ENCODE measurements at regions not wholly inside any gene's neighbourhood (a gene's known extent, or its start where the extent isn't known, plus 50 kb on each side); places are given as distances from the start of the nearest gene placed in this dataset.
"Not testable (repeated sequence)": the region's sequence is repeated elsewhere in the genome, so short reads cannot be mapped to it uniquely, and the experiment has no call there.

- DNase-seq = no peak
These were observed 1291.2 kb downstream of the XPNPEP1 start for GRCh38 chr10:108632144-108632543.

- DNase-seq = no peak
These were observed 1292.0 kb downstream of the XPNPEP1 start for GRCh38 chr10:108631332-108631731.

- no peak for DNase-seq
These were observed 1293.5 kb downstream of the XPNPEP1 start for GRCh38 chr10:108629834-108630233.

- DNase-seq = no peak
These were observed 1299.3 kb downstream of the XPNPEP1 start for GRCh38 chr10:108624052-108624451.

- no peak for DNase-seq
These were observed 1302.3 kb downstream of the XPNPEP1 start for GRCh38 chr10:108620821-108621534.

GRCh38 chr10:108616559-108617285 is 1306.6 kb downstream of the XPNPEP1 start:
- no peak for DNase-seq

GRCh38 chr10:108615576-108616320 is 1307.6 kb downstream of the XPNPEP1 start:
- DNase-seq = no peak

- DNase-seq = no peak
These were observed 1310.8 kb downstream of the XPNPEP1 start for GRCh38 chr10:108612485-108612884.

- DNase-seq = no peak
These were observed 1314.5 kb downstream of the XPNPEP1 start for GRCh38 chr10:108608860-108609259.

GRCh38 chr10:108601851-108602250 is 1321.5 kb downstream of the XPNPEP1 start:
- no peak for DNase-seq

- DNase-seq = not testable (repeated sequence)
These were observed 1322.8 kb downstream of the XPNPEP1 start for GRCh38 chr10:108600511-108600910.

- DNase-seq = not testable (repeated sequence)
These were observed 1324.0 kb downstream of the XPNPEP1 start for GRCh38 chr10:108599317-108599716.

- DNase-seq = no peak
These were observed 1324.5 kb downstream of the XPNPEP1 start for GRCh38 chr10:108598831-108599230.

GRCh38 chr10:108598320-108598695 is 1325.0 kb downstream of the XPNPEP1 start:
- DNase-seq = no peak

- DNase-seq = no peak
These were observed 1325.5 kb downstream of the XPNPEP1 start for GRCh38 chr10:108597657-108598319.

- no peak for DNase-seq
These were observed 1326.3 kb downstream of the XPNPEP1 start for GRCh38 chr10:108597031-108597430.

GRCh38 chr10:108592956-108593355 is 1330.4 kb downstream of the XPNPEP1 start:
- no peak for DNase-seq

- DNase-seq = no peak
These were observed 1331.9 kb downstream of the XPNPEP1 start for GRCh38 chr10:108591417-108591816.

- DNase-seq = no peak
These were observed 1336.9 kb downstream of the XPNPEP1 start for GRCh38 chr10:108586424-108586823.

- DNase-seq = no peak
These were observed 1339.4 kb downstream of the XPNPEP1 start for GRCh38 chr10:108583877-108584276.

GRCh38 chr10:108582888-108583287 is 1340.4 kb downstream of the XPNPEP1 start:
- DNase-seq = no peak

GRCh38 chr10:108582387-108582786 is 1340.9 kb downstream of the XPNPEP1 start:
- no peak for DNase-seq

- DNase-seq = no peak
These were observed 1345.1 kb downstream of the XPNPEP1 start for GRCh38 chr10:108578258-108578657.
